Panc1 (cell line): ENCODE measurements at regions not wholly inside any gene's neighbourhood (a gene's known extent, or its start where the extent isn't known, plus 50 kb on each side); places are given as distances from the start of the nearest gene placed in this dataset.

Experiments used
- CTCF ChIP-seq: fragments of 450-650 bp; IDR thresholded peaks from 2 replicates; pipeline ENCODE4 v1.5.1; 2017; ENCODE audit warnings: mild to moderate bottlenecking
- POLR2AphosphoS5 ChIP-seq: IDR thresholded peaks from 2 replicates; pipeline ENCODE4 v1.6.1; 2012; ENCODE audit warnings: mild to moderate bottlenecking, low read depth, low read length, moderate library complexity
- REST ChIP-seq, 2 experiments: IDR thresholded peaks; 2 replicates each; pipeline ENCODE4 v1.6.1; 2011 to 2012; ENCODE audit warnings: low read depth in 2 of 2, control low read depth in 1 of 2, low read length in 1 of 2, mild to moderate bottlenecking in 1 of 2, moderate library complexity in 1 of 2; ENCODE audit not compliant: insufficient read depth in 1 of 2
- SIN3A ChIP-seq: IDR thresholded peaks from 2 replicates; pipeline ENCODE4 v1.6.1; 2012; ENCODE audit warnings: low read depth, mild to moderate bottlenecking, low read length, moderate library complexity, borderline replicate concordance; ENCODE audit not compliant: insufficient read depth
- TCF7L2 ChIP-seq: IDR thresholded peaks from 2 replicates; pipeline ENCODE4 v1.6.1; 2011; ENCODE audit warnings: mild to moderate bottlenecking, low read depth, low read length, inconsistent platforms

GRCh38 chr11:33532257-33532656, 168.4 kb downstream of the C11orf91 start:
- TF ChIP-seq REST (IDR thresholded peaks at IDR 0.05; ENCODE audit: insufficient read depth in 1 of 2, low read depth in 2 of 2, low read length in 1 of 2): no peak
- TF ChIP-seq CTCF: no peak
- TF ChIP-seq TCF7L2: no peak
- no peak for TF ChIP-seq POLR2AphosphoS5
- no peak for TF ChIP-seq SIN3A
